Bronchial epithelial cell (primary cell): ENCODE measurements at regions not wholly inside any gene's neighbourhood (a gene's known extent, or its start where the extent isn't known, plus 50 kb on each side); places are given as distances from the start of the nearest gene placed in this dataset.
"Not testable (repeated sequence)": the region's sequence is repeated elsewhere in the genome, so short reads cannot be mapped to it uniquely, and the experiment has no call there.

Experiments used
- DNase-seq: peaks from one replicate; pipeline ENCODE4 v3.0.0-alpha.2; 2010; ENCODE audit warnings: low read depth
- FAIRE-seq: peaks from 2 replicates; lab custom pipeline; 2011; peaks lifted over from hg19 to GRCh38; lab: Jason Lieb, UNC
- H3K27me3 ChIP-seq: 2 replicates; pipeline ENCODE4 v1.5.1; 2011; ENCODE audit warnings: low read length; ENCODE audit not compliant: control insufficient read depth, insufficient read depth
- H3K36me3 ChIP-seq: 2 replicates; pipeline ENCODE4 v1.5.1; 2011; ENCODE audit warnings: low read length; ENCODE audit not compliant: control insufficient read depth, insufficient read depth
- H3K4me3 ChIP-seq: 2 replicates; pipeline ENCODE4 v1.5.1; 2011; ENCODE audit warnings: mild to moderate bottlenecking, low read depth, low read length, control low read depth
- CTCF ChIP-seq: IDR thresholded peaks from 2 replicates; pipeline ENCODE4 v1.5.1; 2011; ENCODE audit warnings: mild to moderate bottlenecking, moderate library complexity, low read length, control low read depth, inconsistent platforms; ENCODE audit not compliant: insufficient read depth, severe bottlenecking

- no peaks in the 10 kb centered on the region for H3K36me3 ChIP-seq
- H3K27me3 ChIP-seq = no peaks in the 10 kb centered on the region
- no peak for TF ChIP-seq CTCF
- DNase-seq (peak; percentile 41), FAIRE-seq (no peak)
- H3K4me3 ChIP-seq = no peak overlapping the region
These were observed 371.5 kb downstream of the PRELID2 start for GRCh38 chr5:145463634-145464033.

GRCh38 chr5:145462525-145462924, 372.6 kb downstream of the PRELID2 start:
- DNase-seq = no peak
- no peak for FAIRE-seq
- Histone ChIP-seq H3K36me3 (no peaks in the 10 kb centered on the region), H3K27me3 (no peaks in the 10 kb centered on the region), H3K4me3 (no peak overlapping the region)
- TF ChIP-seq CTCF = no peak

DNA sequence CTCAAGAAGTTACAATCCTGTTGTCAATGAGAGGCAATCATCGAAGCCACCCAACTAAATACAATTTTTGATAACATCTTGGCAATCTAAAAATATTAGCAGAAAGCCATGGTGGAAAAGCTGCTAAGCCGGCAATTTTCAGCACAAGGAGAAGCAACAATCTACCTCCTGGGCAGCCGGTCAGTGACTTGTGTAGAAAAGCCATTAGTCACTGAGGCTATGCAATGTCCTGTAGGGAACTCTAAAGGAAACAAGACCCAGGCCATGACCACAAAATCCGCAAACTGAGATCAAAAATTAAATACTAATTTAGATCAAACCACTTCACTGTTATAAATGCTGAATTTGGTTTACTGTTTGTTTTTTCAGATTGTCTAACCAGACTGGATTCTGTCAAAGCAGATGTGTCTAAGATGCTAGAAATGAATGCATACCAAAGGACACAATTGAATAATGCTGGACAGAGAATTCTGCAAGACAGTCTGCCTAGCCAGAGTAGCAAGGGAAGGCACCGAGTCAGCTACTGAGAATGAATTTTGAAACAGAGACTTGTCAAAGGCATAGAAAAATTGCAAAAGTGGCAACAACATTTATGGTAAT, 384.8 kb downstream of the PRELID2 start:
- TF ChIP-seq CTCF = no peak
- Histone ChIP-seq H3K36me3 (no peaks in the 10 kb centered on the region), H3K27me3 (no peaks in the 10 kb centered on the region), H3K4me3 (no peak overlapping the region)
- FAIRE-seq = no peak
- no peak for DNase-seq

DNA sequence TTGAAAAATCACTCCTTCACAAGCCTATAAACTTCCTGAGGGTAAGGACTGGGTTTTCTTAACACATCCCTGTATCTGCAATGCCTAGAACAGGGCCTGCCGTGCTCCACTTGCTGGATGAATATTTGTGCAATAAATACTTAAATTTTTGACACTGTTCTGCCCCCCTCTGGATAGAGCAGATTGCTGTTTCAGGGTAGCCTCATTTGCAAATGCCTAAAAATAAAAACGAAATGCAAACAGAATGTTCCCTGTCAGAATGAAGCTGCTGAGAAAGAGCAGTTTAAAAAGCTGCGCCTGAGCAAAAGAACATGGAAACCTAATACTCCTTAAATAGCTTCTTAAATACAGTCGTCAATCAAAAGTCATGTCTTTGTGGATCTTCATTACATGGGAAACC, 385.3 kb downstream of the PRELID2 start:
- TF ChIP-seq CTCF = no peak
- no peak for FAIRE-seq
- H3K4me3 ChIP-seq = no peak overlapping the region
- no peaks in the 10 kb centered on the region for H3K36me3 ChIP-seq
- DNase-seq = no peak
- H3K27me3 ChIP-seq = no peaks in the 10 kb centered on the region

- not testable (repeated sequence) for DNase-seq, FAIRE-seq, H3K27me3 ChIP-seq, H3K4me3 ChIP-seq, H3K36me3 ChIP-seq
These were observed 388.3 kb downstream of the PRELID2 start for GRCh38 chr5:145446875-145447274.

- TF ChIP-seq CTCF = no peak
- H3K4me3 ChIP-seq = no peak overlapping the region
- FAIRE-seq (no peak), DNase-seq (no peak)
- no peaks in the 10 kb centered on the region for H3K36me3 ChIP-seq
- H3K27me3 ChIP-seq = no peaks in the 10 kb centered on the region
These were observed 388.7 kb downstream of the PRELID2 start for GRCh38 chr5:145446412-145446811.
